Astrocyte (in vitro differentiated cells and primary cell): ENCODE measurements at regions not wholly inside any gene's neighbourhood (a gene's known extent, or its start where the extent isn't known, plus 50 kb on each side); places are given as distances from the start of the nearest gene placed in this dataset.

Experiments
- DNase-seq: peaks from one replicate; pipeline ENCODE4 v3.0.0-alpha.2; 2010; ENCODE audit warnings: low read depth
- FAIRE-seq: peaks from 2 replicates; lab custom pipeline; 2011; peaks lifted over from hg19 to GRCh38; lab: Jason Lieb, UNC
- H2AFZ ChIP-seq: 2 replicates; pipeline ENCODE4 v1.6.0; 2012; ENCODE audit warnings: low read depth, low read length, inconsistent platforms
- H3K27ac ChIP-seq: 2 replicates; pipeline ENCODE4 v1.5.1; 2011; ENCODE audit warnings: low read depth, low read length, inconsistent platforms
- H3K27me3 ChIP-seq: 2 replicates; pipeline ENCODE4 v1.6.0; 2011; ENCODE audit warnings: low read length, inconsistent platforms; ENCODE audit not compliant: insufficient read depth
- H3K36me3 ChIP-seq: 2 replicates; pipeline ENCODE4 v1.5.1; 2011; ENCODE audit warnings: low read length, inconsistent platforms; ENCODE audit not compliant: insufficient read depth
- H3K4me1 ChIP-seq: 2 replicates; pipeline ENCODE4 v1.5.1; 2011; ENCODE audit warnings: low read length, inconsistent platforms; ENCODE audit not compliant: insufficient read depth
- H3K4me2 ChIP-seq: 2 replicates; pipeline ENCODE4 v1.6.0; 2012; ENCODE audit warnings: low read length, inconsistent platforms
- H3K4me3 ChIP-seq: 2 replicates; pipeline ENCODE4 v1.5.1; 2011; ENCODE audit warnings: low read depth, mild to moderate bottlenecking, low read length, inconsistent platforms; ENCODE audit not compliant: insufficient read depth
- H3K79me2 ChIP-seq: 2 replicates; pipeline ENCODE4 v1.6.0; 2012; ENCODE audit warnings: mild to moderate bottlenecking, low read length, inconsistent platforms; ENCODE audit not compliant: insufficient read depth
- H3K9ac ChIP-seq: 2 replicates; pipeline ENCODE4 v1.6.0; 2012; ENCODE audit warnings: mild to moderate bottlenecking, low read length, inconsistent platforms
- H3K9me3 ChIP-seq: 2 replicates; pipeline ENCODE4 v1.5.1; 2012; ENCODE audit warnings: low read depth, mild to moderate bottlenecking, low read length, inconsistent platforms; ENCODE audit not compliant: insufficient read depth
- H4K20me1 ChIP-seq: 2 replicates; pipeline ENCODE4 v1.6.0; 2012; ENCODE audit warnings: low read length, inconsistent platforms; ENCODE audit not compliant: insufficient read depth
- H3K27ac Mint-ChIP-seq: one replicate; pipeline ENCODE4 v1.8.0; 2021; ENCODE audit warnings: mild to moderate bottlenecking, mixed read lengths; ENCODE audit not compliant: unreplicated experiment
- H3K27me3 Mint-ChIP-seq: one replicate; pipeline ENCODE4 v1.8.0; 2021; ENCODE audit warnings: low read depth, mixed read lengths; ENCODE audit not compliant: unreplicated experiment
- H3K36me3 Mint-ChIP-seq: one replicate; pipeline ENCODE4 v1.8.0; 2021; ENCODE audit warnings: low read depth, mixed read lengths; ENCODE audit not compliant: unreplicated experiment
- H3K4me1 Mint-ChIP-seq: one replicate; pipeline ENCODE4 v1.8.0; 2021; ENCODE audit warnings: low read depth, mixed read lengths; ENCODE audit not compliant: unreplicated experiment
- H3K4me3 Mint-ChIP-seq: one replicate; pipeline ENCODE4 v1.8.0; 2021; ENCODE audit warnings: mild to moderate bottlenecking, moderate library complexity, mixed read lengths; ENCODE audit not compliant: unreplicated experiment
- H3K9me3 Mint-ChIP-seq: one replicate; pipeline ENCODE4 v1.8.0; 2021; ENCODE audit warnings: mild to moderate bottlenecking, mixed read lengths; ENCODE audit not compliant: unreplicated experiment
- EZH2 ChIP-seq: IDR thresholded peaks from 2 replicates; pipeline ENCODE4 v1.6.1; 2012; ENCODE audit warnings: mild to moderate bottlenecking, low read length, inconsistent platforms; ENCODE audit not compliant: insufficient read depth
- TF ChIP-seq, protein P1 (sequence below): IDR thresholded peaks from 2 replicates; pipeline ENCODE4 v1.5.1; 2011; ENCODE audit warnings: low read depth, mild to moderate bottlenecking, inconsistent platforms, low read length, moderate library complexity; ENCODE audit not compliant: insufficient read depth

DNA sequence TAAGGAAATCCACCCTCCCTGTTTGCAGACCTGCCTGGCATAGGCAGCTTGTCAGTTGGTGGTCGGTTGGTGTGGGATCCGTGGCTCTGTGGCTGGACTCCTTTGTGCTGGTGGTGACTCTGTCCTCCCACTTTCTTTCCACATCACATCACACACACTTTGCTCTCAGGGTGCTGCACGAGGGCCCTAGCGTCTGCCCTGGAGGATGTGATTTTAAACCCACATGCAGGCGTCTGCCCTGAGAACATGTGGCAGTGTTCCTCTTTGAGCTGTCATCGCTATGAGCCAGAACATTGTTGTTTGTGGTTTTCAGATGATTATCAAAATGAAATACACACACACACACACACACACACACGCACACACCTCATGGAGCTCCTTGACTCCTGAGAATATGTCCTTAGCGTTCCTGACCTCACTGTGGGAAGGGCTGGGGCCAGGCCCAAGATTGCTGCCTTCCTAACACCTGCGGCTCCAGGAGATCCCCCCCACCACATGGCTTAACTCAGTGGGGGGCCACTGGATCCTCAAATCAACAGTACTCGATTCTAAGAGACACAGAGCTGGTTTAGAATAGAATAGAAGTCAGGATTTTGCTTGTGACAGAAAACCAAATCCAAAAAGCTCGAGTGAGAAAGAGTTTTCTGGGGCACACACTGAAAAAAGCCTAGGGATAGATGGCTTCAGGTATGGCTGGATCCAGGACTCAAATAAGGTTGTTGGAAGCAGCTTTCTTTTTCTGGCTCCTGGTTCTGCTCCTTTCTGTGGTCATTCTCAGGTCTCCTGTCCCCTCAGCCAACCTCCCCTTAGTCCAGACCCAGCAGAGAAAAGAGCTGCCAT, 54.8 kb downstream of the RTP5 start:
- no peaks in the 10 kb centered on the region for H3K4me1 ChIP-seq
- no peak overlapping the region for H2AFZ ChIP-seq
- DNase-seq (no peak), FAIRE-seq (no peak)
- no peaks in the 10 kb centered on the region for H3K36me3 ChIP-seq
- TF ChIP-seq EZH2, result no peak
- TF ChIP-seq, protein P1, sequence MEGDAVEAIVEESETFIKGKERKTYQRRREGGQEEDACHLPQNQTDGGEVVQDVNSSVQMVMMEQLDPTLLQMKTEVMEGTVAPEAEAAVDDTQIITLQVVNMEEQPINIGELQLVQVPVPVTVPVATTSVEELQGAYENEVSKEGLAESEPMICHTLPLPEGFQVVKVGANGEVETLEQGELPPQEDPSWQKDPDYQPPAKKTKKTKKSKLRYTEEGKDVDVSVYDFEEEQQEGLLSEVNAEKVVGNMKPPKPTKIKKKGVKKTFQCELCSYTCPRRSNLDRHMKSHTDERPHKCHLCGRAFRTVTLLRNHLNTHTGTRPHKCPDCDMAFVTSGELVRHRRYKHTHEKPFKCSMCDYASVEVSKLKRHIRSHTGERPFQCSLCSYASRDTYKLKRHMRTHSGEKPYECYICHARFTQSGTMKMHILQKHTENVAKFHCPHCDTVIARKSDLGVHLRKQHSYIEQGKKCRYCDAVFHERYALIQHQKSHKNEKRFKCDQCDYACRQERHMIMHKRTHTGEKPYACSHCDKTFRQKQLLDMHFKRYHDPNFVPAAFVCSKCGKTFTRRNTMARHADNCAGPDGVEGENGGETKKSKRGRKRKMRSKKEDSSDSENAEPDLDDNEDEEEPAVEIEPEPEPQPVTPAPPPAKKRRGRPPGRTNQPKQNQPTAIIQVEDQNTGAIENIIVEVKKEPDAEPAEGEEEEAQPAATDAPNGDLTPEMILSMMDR, result no peak
- Mint-ChIP-seq H3K9me3 (peaks cover 5% of the 10 kb centered on the region), H3K4me3 (no peak overlapping the region), H3K36me3 (no peaks in the 10 kb centered on the region), H3K4me1 (peaks cover 13% of the 10 kb centered on the region), H3K27ac (no peak overlapping the region), H3K27me3 (peaks cover 35% of the 10 kb centered on the region)
- no peaks in the 10 kb centered on the region for H3K79me2 ChIP-seq
- no peak overlapping the region for H3K4me3 ChIP-seq
- H3K27ac ChIP-seq, result no peak overlapping the region
- H3K9me3 ChIP-seq, result no peaks in the 10 kb centered on the region
- peaks cover 7% of the 10 kb centered on the region for H3K27me3 ChIP-seq
- H3K4me2 ChIP-seq, result no peak overlapping the region
- no peaks in the 10 kb centered on the region for H4K20me1 ChIP-seq
- no peak overlapping the region for H3K9ac ChIP-seq

DNA sequence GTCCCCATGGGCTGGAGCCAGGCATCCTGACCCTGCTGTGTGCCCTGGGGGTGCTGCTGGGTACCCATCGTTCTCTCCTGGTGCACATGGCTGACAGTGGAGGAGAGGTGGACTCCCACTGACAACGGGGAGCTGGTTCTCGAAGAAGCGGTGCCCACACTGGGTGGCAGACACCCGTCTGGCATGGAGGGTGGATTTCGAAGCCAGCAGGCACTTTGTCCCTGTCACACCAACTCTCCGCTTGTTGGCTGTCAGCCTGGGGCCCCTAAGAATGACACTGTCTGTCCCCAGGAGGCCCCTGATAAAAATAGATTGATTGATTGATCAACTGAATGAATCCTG, 55.4 kb downstream of the RTP5 start:
- TF ChIP-seq, protein P1, result no peak
- no peak for TF ChIP-seq EZH2
- H3K9ac ChIP-seq, result no peak overlapping the region
- H4K20me1 ChIP-seq, result no peaks in the 10 kb centered on the region
- Mint-ChIP-seq H3K9me3 (peaks cover 5% of the 10 kb centered on the region), H3K27ac (no peak overlapping the region), H3K4me1 (peaks cover 13% of the 10 kb centered on the region), H3K4me3 (no peak overlapping the region), H3K27me3 (peaks cover 38% of the 10 kb centered on the region), H3K36me3 (no peaks in the 10 kb centered on the region)
- H3K4me3 ChIP-seq, result no peak overlapping the region
- no peaks in the 10 kb centered on the region for H3K9me3 ChIP-seq
- no peak overlapping the region for H3K27ac ChIP-seq
- no peak overlapping the region for H2AFZ ChIP-seq
- no peak for FAIRE-seq
- no peaks in the 10 kb centered on the region for H3K36me3 ChIP-seq
- no peak for DNase-seq
- H3K4me1 ChIP-seq, result no peaks in the 10 kb centered on the region
- H3K27me3 ChIP-seq, result peaks cover 7% of the 10 kb centered on the region
- no peak overlapping the region for H3K4me2 ChIP-seq
- H3K79me2 ChIP-seq, result no peaks in the 10 kb centered on the region

DNA sequence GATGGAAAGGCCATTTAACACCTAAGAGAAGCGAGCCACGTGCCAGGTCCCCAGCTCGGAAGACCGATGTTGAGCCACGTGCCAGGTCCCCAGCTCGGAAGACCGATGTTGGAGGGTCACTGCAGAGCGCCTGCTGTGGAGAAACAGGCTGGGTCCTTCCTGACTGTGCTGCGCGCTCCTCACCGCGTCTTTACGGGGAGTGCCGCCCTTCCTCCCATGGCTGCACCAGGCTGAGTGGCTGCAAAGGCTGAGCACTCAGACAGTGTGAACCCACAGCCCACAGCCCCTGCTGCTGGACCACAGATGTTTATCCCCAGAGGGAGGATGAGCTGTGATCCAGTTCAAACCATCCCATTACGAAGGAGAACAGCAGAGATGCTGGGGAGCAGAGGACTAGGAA, 55.7 kb downstream of the RTP5 start:
- H4K20me1 ChIP-seq, result no peaks in the 10 kb centered on the region
- DNase-seq, result no peak
- Mint-ChIP-seq H3K4me1 (peaks cover 13% of the 10 kb centered on the region), H3K4me3 (no peak overlapping the region), H3K27ac (no peak overlapping the region), H3K9me3 (peaks cover under 1% of the 10 kb centered on the region), H3K36me3 (no peaks in the 10 kb centered on the region), H3K27me3 (peaks cover 35% of the 10 kb centered on the region)
- FAIRE-seq, result no peak
- H3K79me2 ChIP-seq, result no peaks in the 10 kb centered on the region
- no peak overlapping the region for H3K9ac ChIP-seq
- no peak overlapping the region for H2AFZ ChIP-seq
- no peak overlapping the region for H3K4me3 ChIP-seq
- no peaks in the 10 kb centered on the region for H3K36me3 ChIP-seq
- no peak overlapping the region for H3K27ac ChIP-seq
- H3K4me2 ChIP-seq, result no peak overlapping the region
- TF ChIP-seq, protein P1, result no peak
- TF ChIP-seq EZH2, result no peak
- no peaks in the 10 kb centered on the region for H3K9me3 ChIP-seq
- no peaks in the 10 kb centered on the region for H3K4me1 ChIP-seq
- H3K27me3 ChIP-seq, result peaks cover 7% of the 10 kb centered on the region
